Activated CD4-positive, alpha-beta T cell treated with anti-CD3 and anti-CD28 coated beads, Interleukin-2, amount 50 U/mL, for 1 hour (primary cell): ENCODE measurements at regions not wholly inside any gene's neighbourhood (a gene's known extent, or its start where the extent isn't known, plus 50 kb on each side); places are given as distances from the start of the nearest gene placed in this dataset.
A peak's percentile ranks its signal among the peaks of the same experiment; 100 is the strongest.
"Not testable (repeated sequence)": the region's sequence is repeated elsewhere in the genome, so short reads cannot be mapped to it uniquely, and the experiment has no call there.

Source experiments
- DNase-seq: peaks from one replicate; pipeline ENCODE4 v3.0.0-alpha.2; 2020

GRCh38 chr5:68830377-68830898 is 263.4 kb upstream of the SLC30A5 start:
- no peak for DNase-seq

GRCh38 chr5:68834491-68834981 is 259.3 kb upstream of the SLC30A5 start:
- DNase-seq = no peak

GRCh38 chr5:68838157-68838718 is 255.6 kb upstream of the SLC30A5 start:
- no peak for DNase-seq

GRCh38 chr5:68839019-68839552 is 254.7 kb upstream of the SLC30A5 start:
- DNase-seq = no peak

GRCh38 chr5:68843624-68844364 is 250.0 kb upstream of the SLC30A5 start:
- DNase-seq = no peak

- no peak for DNase-seq
Measured at GRCh38 chr5:68845131-68845530, 248.7 kb upstream of the SLC30A5 start.

- no peak for DNase-seq
Measured at GRCh38 chr5:68846828-68847227, 247.0 kb upstream of the SLC30A5 start.

- no peak for DNase-seq
Measured at GRCh38 chr5:68848091-68848490, 245.7 kb upstream of the SLC30A5 start.

GRCh38 chr5:68849103-68849502 is 244.7 kb upstream of the SLC30A5 start:
- DNase-seq = no peak

GRCh38 chr5:68849906-68850305 is 243.9 kb upstream of the SLC30A5 start:
- DNase-seq = no peak

- DNase-seq = no peak
Measured at GRCh38 chr5:68861099-68861498, 232.7 kb upstream of the SLC30A5 start.

- DNase-seq = no peak
Measured at GRCh38 chr5:68862560-68862959, 231.3 kb upstream of the SLC30A5 start.

GRCh38 chr5:68865192-68865591 is 228.6 kb upstream of the SLC30A5 start:
- not testable (repeated sequence) for DNase-seq

- no peak for DNase-seq
Measured at GRCh38 chr5:68872088-68872839, 221.6 kb upstream of the SLC30A5 start.

GRCh38 chr5:68873198-68873597 is 220.6 kb upstream of the SLC30A5 start:
- DNase-seq = no peak

GRCh38 chr5:68875351-68875750 is 218.5 kb upstream of the SLC30A5 start:
- peak; percentile 56 for DNase-seq

GRCh38 chr5:68883436-68883835 is 210.4 kb upstream of the SLC30A5 start:
- DNase-seq = no peak

GRCh38 chr5:68884144-68884754 is 209.6 kb upstream of the SLC30A5 start:
- DNase-seq = no peak

- no peak for DNase-seq
Measured at GRCh38 chr5:68884883-68885282, 208.9 kb upstream of the SLC30A5 start.

GRCh38 chr5:68886814-68887213 is 207.0 kb upstream of the SLC30A5 start:
- no peak for DNase-seq

GRCh38 chr5:68891718-68892117 is 202.1 kb upstream of the SLC30A5 start:
- DNase-seq = no peak

GRCh38 chr5:68894673-68895072 is 199.1 kb upstream of the SLC30A5 start:
- DNase-seq = no peak

- no peak for DNase-seq
Measured at GRCh38 chr5:68898951-68899471, 194.8 kb upstream of the SLC30A5 start.
